ENCODE measurements at regions not wholly inside any gene's neighbourhood (a gene's known extent, or its start where the extent isn't known, plus 50 kb on each side); places are given as distances from the start of the nearest gene placed in this dataset.

GRCh38 chr3:152623286-152623911, 211.5 kb upstream of the P2RY1 start:
- no peaks in the 10 kb centered on the region for H3K4me1 ChIP-seq
- H3K27me3 ChIP-seq = no peaks in the 10 kb centered on the region
- no peak overlapping the region for H3K4me3 ChIP-seq
- TF ChIP-seq CTCF (IDR thresholded peaks at IDR 0.05) (no peak), POLR2A (IDR thresholded peaks at IDR 0.05) (no peak)
- peak overlapping the region; percentile 7 to 21 for H3K27ac ChIP-seq
- no peaks in the 10 kb centered on the region for H3K9me3 ChIP-seq
- no peak for DNase-seq
- no peaks in the 10 kb centered on the region for H3K36me3 ChIP-seq
- intact Hi-C loops (cut with DNase I; ENCODE audit: low total_unique reads) = no loop called here

- Histone ChIP-seq H3K27ac (no peak overlapping the region), H3K9me3 (no peaks in the 10 kb centered on the region), H3K4me1 (no peaks in the 10 kb centered on the region), H3K4me3 (no peak overlapping the region), H3K36me3 (no peaks in the 10 kb centered on the region), H3K27me3 (no peaks in the 10 kb centered on the region)
- no peak for TF ChIP-seq CTCF (IDR thresholded peaks at IDR 0.05)
- no peak for TF ChIP-seq POLR2A (IDR thresholded peaks at IDR 0.05)
- DNase-seq = no peak
- intact Hi-C loops (cut with DNase I; ENCODE audit: low total_unique reads) = no loop called here
Measured at GRCh38 chr3:152626226-152626625, 208.7 kb upstream of the P2RY1 start.

GRCh38 chr3:152628496-152628895, 206.4 kb upstream of the P2RY1 start:
- no peaks in the 10 kb centered on the region for H3K27me3 ChIP-seq
- no peak overlapping the region for H3K4me3 ChIP-seq
- TF ChIP-seq POLR2A (IDR thresholded peaks at IDR 0.05) = no peak
- no peak for TF ChIP-seq CTCF (IDR thresholded peaks at IDR 0.05)
- H3K36me3 ChIP-seq = no peaks in the 10 kb centered on the region
- no peaks in the 10 kb centered on the region for H3K4me1 ChIP-seq
- H3K27ac ChIP-seq = no peak overlapping the region
- no peaks in the 10 kb centered on the region for H3K9me3 ChIP-seq
- no peak for DNase-seq
- intact Hi-C loops (cut with DNase I; ENCODE audit: low total_unique reads) = no loop called here

GRCh38 chr3:152629363-152630122, 205.4 kb upstream of the P2RY1 start:
- H3K9me3 ChIP-seq = no peaks in the 10 kb centered on the region
- H3K27me3 ChIP-seq = no peaks in the 10 kb centered on the region
- H3K27ac ChIP-seq = no peak overlapping the region
- H3K4me1 ChIP-seq = no peaks in the 10 kb centered on the region
- H3K4me3 ChIP-seq = no peak overlapping the region
- TF ChIP-seq CTCF (IDR thresholded peaks at IDR 0.05) = no peak
- TF ChIP-seq POLR2A (IDR thresholded peaks at IDR 0.05) = no peak
- no peak for DNase-seq
- no peaks in the 10 kb centered on the region for H3K36me3 ChIP-seq
- intact Hi-C loops (cut with DNase I; ENCODE audit: low total_unique reads) = no loop called here

GRCh38 chr3:152635389-152635788, 199.5 kb upstream of the P2RY1 start:
- TF ChIP-seq POLR2A (IDR thresholded peaks at IDR 0.05) = no peak
- TF ChIP-seq CTCF (IDR thresholded peaks at IDR 0.05) = no peak
- intact Hi-C loops (cut with DNase I; ENCODE audit: low total_unique reads) = no loop called here

More at GRCh38 chr3:152635389-152635788, 199.5 kb upstream of the P2RY1 start:
- Histone ChIP-seq H3K36me3 (no peaks in the 10 kb centered on the region), H3K27ac (no peak overlapping the region), H3K27me3 (no peaks in the 10 kb centered on the region), H3K4me1 (no peaks in the 10 kb centered on the region), H3K4me3 (no peak overlapping the region), H3K9me3 (no peaks in the 10 kb centered on the region)
- DNase-seq = no peak

Measured in uterus (tissue), 3 donors.